COLO668 (cell line): ENCODE measurements at regions not wholly inside any gene's neighbourhood (a gene's known extent, or its start where the extent isn't known, plus 50 kb on each side); places are given as distances from the start of the nearest gene placed in this dataset.
"Not testable (repeated sequence)": the region's sequence is repeated elsewhere in the genome, so short reads cannot be mapped to it uniquely, and the experiment has no call there.

Source experiments
- DNase-seq: peaks from one replicate; lab custom pipeline; 2025; ENCODE audit not compliant: unreplicated experiment; lab: John Stamatoyannopoulos, UW

GRCh38 chr5:91315701-91316100 lies 67.4 kb downstream of the ARRDC3 start:
- no peak for DNase-seq

DNA sequence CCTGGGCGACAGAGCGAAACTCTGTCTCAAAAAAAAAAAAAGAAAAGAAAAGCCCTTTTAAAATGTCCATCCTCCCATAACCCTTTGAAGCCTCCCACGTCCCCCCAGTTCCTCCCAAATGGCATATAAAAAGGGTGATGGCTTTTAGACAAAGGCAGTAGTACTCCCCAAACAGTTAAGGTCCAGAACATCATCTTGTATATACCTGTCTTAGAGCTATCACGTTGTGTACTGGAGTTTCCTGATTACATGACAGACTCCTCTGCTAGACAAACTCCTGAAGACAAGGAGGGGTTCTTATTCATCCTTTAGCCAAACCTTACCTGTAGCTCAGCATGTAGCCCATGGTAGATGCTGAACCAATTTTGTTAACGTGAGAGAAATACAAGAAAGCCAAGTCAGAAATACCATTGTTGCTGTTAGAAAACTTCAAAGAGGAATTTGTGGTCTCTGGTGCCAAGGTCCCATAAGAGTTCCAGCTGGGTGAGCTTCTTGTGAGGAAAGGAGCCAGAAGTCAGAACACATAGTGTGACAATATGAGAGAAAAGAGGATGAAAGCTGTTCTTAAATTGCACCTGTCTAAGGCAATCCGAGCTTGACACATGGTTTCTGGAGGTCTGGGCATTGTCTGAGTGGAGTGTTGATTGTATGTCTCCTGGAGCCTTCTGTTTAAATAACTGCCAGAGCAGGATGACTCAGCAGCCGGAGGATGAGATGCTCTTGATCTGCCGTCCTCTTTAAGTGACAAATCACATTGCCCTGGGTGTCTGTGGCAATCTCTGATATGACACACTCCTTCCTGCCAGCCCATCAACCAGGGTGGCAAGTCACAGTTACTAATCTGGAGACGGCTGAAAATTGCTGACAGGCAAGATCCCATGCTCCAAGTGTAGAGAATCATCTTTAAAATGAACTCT lies 69.1 kb downstream of the ARRDC3 start:
- peak; percentile 81 for DNase-seq

GRCh38 chr5:91312698-91313097 lies 70.4 kb downstream of the ARRDC3 start:
- no peak for DNase-seq

- DNase-seq, result peak; percentile 6
Observed at GRCh38 chr5:91311697-91312501, 71.2 kb downstream of the ARRDC3 start.

- DNase-seq, result no peak
Observed at GRCh38 chr5:91311168-91311696, 71.9 kb downstream of the ARRDC3 start.

GRCh38 chr5:91308157-91308556 lies 75.0 kb downstream of the ARRDC3 start:
- not testable (repeated sequence) for DNase-seq

GRCh38 chr5:91307048-91307447 lies 76.1 kb downstream of the ARRDC3 start:
- DNase-seq, result no peak

DNA sequence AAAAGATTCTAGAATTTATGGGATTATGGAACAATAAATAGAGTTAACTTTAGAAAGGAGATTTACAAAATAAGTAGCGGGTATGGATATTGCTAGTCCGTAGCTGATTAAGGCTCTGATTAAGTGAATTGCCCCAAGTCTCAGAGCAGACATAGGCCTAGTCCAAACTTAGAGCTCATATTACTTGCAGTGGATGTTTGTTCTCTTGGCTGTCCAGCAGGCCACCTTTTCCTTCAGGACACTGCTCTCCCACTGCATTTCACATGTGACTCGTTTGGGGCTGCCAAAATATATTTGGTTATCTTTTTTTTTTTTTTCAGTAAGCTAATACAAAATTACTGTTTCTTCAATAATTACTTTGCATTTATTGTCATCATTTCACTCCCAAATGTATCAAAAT lies 76.6 kb downstream of the ARRDC3 start:
- DNase-seq, result no peak

DNA sequence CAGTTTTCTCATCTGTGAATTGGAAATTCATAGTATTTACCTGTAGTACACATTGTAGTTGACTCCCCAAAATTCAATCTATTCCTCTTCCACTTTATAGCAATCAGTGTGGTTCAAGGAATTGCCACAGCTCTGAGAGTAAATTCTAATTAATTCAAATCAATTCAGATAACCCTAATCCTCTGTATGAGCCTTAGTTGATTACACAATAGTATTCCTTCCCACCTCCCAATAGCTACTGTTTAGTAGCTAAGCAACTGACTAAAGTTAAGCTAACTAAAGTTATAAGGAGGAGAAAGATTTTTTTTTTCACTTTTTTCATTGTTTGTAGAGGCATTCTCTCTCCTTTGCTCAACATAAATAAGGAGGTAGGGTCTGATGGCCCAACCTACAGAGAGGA lies 77.5 kb downstream of the ARRDC3 start:
- DNase-seq, result no peak

GRCh38 chr5:91304015-91304414 lies 79.1 kb downstream of the ARRDC3 start:
- not testable (repeated sequence) for DNase-seq

DNA sequence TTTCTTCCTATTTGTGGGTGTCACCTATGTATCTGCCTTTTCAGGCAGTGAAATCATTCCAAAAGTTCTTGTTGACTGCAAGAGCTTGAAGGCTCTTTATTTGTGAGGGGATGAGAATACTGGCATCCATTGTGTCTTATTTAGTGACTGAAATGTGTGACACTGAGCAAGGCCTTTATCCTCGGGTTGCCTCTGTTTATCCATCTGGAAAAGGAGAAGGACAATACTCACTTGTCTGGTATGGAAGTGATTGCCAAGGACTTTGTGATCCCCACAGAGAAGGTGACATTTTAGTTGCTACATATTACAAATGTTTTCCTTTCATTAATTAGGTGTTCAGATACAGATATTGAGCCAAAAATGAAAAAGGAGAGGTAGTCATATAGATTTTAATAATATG lies 80.2 kb downstream of the ARRDC3 start:
- DNase-seq, result no peak

- no peak for DNase-seq
Observed at GRCh38 chr5:91302305-91302704, 80.8 kb downstream of the ARRDC3 start.

DNA sequence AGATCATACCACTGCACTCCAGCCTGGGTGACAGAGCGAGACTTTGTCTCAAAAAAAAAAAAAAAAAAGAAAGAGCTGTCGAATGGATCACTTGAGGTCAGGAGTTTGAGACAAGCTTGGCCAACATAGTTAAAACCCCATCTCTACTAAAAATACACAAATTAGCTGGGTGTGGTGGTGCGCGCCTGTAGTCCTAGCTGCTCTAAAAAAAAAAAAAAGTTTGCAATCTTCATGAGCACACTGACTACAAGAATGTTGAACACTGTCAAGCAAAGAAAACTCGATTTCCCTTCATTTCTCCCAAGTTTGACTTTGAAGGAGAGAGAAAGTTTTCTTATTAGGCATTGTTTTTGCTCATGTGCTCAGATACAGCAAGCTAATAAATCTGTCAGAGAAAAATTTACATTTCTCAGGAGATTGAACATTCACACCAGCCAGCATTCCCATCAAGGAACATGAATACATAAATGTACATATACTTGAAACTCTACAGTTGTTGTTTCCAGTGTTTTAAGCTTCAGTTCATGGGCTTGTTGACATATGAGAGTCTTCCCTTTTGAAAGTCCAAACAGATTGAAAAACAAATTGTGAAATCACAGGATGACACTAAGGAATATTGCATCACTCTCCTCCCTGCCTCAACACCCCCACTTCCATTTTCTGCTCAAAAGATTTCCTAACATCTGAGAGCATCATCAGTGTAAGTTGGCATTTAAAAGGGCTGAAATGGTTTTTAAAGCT lies 81.8 kb downstream of the ARRDC3 start:
- DNase-seq, result no peak

- no peak for DNase-seq
Observed at GRCh38 chr5:91297994-91298393, 85.1 kb downstream of the ARRDC3 start.

DNA sequence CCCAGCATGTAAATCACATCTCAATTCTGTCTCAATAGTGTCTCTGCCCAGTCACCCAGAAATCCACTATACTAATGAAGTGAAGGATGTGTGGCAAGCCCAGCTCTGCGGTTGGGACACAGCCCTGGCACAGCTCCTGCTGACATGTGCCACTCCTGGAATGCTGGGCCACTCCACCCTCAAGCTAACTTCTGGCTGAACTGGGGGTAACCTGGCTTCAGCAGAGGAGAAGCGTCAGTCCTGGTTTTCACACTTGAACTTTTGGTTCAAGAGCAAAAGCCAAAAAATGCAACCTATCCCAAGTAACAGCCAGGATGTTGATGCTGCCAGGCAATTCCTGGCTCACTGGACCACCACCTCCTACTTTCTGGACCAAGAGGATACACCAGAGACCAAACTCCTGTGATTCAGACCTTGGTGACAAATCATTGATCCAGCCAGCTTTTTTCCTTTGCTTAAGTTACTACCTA lies 86.4 kb downstream of the ARRDC3 start:
- DNase-seq, result no peak

DNA sequence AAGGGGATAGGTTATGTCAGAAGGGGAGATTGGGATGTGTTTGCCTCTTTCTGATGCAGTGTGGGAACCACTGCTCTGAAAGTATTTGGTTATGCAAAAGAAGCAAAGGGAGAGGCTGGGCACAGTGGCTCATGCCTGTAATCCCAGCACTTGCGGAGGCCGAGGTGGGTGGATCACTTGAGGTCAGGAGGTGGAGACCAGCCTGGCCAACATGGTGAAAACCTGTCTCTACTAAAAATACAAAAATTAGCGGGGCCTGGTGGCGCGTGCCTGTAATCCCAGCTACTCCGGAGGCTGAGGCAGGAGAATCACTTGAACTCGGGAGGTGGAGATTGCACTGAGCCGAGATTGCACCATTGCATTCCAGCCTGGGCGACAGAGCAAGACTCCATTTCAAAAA lies 87.0 kb downstream of the ARRDC3 start:
- not testable (repeated sequence) for DNase-seq

DNA sequence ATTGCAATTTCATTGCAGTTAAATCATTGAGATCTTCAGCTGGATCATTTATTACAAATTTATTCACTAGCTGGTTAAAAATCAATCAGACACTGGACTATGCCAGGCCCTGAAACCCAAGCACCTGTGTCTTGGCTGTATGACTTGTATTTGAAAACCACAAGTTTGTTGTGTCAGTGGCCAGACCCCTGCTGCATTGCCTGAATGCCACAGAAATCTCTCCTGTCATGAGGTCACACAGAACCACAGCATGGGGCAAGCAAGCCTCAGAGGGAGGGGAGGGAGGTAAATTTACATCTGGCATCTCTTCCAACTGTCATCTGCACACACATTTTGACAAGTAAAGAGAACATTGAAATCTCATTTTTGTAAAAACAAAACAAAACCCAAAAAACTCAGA lies 90.0 kb downstream of the ARRDC3 start:
- no peak for DNase-seq

GRCh38 chr5:91291628-91292569 lies 91.2 kb downstream of the ARRDC3 start:
- DNase-seq, result no peak

DNA sequence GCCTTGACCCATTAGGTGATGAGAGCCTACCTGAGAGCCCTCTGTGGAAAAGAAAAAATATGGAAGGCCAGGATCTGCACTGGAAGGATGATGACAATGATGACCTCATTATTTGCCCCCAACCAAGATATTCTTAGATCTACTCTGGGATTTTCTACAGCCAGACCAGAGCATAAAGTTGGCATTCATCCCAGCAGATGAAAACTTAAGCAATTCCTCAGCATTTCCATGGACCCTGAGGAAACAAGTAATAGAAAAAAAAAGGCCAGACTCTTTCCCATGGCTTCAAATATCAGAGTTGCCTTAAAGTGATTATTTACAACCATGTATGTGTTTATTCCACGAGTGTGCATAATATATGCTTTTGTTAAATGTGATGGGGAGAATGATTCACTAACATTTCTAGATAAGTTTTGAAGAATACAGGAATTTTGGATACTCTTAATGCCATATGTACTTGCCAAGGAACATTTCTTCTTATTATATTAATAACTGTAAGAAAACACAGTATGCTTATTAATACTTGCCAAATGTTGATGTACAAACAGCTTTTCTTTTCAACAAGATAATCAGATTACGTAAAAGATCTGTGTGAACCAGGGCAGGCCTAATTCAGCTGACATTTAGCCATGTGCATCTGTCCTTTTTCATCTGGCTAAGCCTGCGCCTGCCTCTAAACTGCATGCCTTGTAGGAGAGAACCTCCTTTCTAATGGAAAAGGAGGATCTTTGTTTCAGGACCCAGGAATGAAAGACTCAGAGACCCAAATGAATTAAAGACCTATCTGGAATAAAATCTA lies 94.8 kb downstream of the ARRDC3 start:
- DNase-seq, result no peak
